Stimulated activated CD4-positive, alpha-beta T cell treated with anti-CD3 and anti-CD28 coated beads, Interleukin-2, amount 100 ng/mL, for 48 hours (primary cell): ENCODE measurements at regions not wholly inside any gene's neighbourhood (a gene's known extent, or its start where the extent isn't known, plus 50 kb on each side); places are given as distances from the start of the nearest gene placed in this dataset.
A peak's percentile ranks its signal among the peaks of the same experiment; 100 is the strongest.

Source experiments
- DNase-seq, 2 donors: peaks; one replicate each; pipeline ENCODE4 v3.0.0-alpha.2; 2020

GRCh38 chr12:90102957-90103652 lies 394.5 kb upstream of the ATP2B1 start:
- peak in 1 of 2 donors; percentile 4 for DNase-seq

DNA sequence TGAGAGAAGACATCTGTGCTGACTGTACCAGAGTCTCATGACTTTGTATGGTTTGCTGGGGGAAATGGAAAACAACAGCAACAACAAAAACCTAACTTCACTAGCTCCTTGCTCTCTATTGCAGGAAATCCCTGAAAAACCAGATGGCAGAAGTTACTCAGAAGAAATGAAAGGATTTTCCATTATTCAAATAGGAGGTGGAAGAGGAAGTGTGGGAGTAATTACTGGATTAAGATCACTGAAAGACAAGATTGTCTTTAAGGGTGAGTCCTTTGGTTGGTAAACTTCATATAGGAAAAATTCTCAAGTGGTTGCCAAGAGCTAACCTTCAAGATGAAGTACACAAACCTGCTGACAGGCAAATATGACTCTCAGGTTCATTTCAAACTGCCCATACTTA lies 391.9 kb upstream of the ATP2B1 start:
- no peak for DNase-seq

DNA sequence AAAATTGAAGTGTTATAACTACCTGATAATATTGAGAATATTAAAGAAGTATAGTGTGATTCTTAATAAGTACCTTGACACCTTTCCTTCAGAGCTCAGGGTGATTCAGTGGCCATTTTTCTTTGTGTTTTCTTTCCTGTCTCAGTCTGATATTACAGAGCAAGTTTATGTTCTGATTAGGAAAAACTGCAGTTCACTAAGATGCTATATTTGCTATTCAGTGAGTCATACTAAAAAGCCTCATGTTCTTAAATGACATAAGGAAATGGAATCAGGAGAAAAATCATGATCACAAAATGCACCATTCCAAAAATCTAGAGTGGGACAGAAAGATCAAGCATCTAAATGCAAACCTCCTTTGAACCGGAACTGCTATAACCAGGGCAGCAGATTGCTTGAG lies 390.6 kb upstream of the ATP2B1 start:
- no peak for DNase-seq

DNA sequence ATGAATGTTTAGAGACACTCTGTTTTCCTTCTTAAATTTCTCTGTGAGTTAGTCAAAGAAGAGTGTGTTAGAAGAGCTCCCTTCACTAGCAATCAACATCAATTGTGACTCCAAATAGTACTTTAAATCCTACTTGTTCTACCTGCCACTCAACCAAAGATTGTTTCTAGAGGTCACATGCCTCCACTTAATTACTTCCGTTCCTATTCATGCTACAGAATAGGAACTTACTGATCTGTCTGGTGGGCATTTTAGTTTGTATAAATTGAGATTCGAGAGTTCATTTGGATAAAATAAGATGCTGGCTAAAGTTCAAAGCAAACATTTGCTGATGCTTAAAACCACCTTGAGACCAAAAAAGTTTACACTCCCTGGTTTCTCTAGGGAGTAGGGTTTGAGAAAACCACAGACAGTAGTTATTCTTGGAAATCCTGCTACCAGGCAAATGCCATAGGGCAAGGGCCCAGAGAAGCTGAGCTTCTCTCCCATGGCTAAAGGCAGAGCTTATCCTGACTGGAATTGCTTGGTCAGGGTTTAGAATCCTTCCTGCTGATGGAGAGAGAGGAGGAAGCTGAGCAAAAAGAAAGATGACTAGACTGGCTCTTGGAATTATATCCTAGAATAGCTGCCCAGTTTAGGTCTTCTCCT lies 389.6 kb upstream of the ATP2B1 start:
- DNase-seq = no peak

GRCh38 chr12:90091809-90092208 lies 383.2 kb upstream of the ATP2B1 start:
- DNase-seq = no peak

GRCh38 chr12:90090929-90091651 lies 382.5 kb upstream of the ATP2B1 start:
- peak in 1 of 2 donors; percentile 5 for DNase-seq

DNA sequence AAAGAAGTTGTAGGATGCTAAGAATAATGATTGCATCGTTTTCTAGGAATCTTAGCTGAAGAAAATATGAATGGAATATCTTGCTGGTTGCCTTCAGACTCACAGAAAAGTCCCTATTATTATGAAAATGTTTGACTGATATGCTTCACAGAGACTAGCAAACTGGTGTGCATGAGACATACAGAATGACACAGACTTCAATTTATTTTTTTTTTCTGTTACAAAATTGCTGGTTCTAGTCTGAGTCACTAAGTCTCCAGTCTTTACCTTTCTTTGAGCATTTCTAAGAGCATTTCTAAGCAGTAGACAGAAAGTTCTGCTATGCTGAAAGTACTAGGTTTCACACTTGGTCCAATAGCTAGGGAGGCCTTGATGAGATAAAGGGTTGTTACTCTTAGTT lies 377.6 kb upstream of the ATP2B1 start:
- DNase-seq = no peak

GRCh38 chr12:90085494-90086274 lies 377.0 kb upstream of the ATP2B1 start:
- DNase-seq = no peak

DNA sequence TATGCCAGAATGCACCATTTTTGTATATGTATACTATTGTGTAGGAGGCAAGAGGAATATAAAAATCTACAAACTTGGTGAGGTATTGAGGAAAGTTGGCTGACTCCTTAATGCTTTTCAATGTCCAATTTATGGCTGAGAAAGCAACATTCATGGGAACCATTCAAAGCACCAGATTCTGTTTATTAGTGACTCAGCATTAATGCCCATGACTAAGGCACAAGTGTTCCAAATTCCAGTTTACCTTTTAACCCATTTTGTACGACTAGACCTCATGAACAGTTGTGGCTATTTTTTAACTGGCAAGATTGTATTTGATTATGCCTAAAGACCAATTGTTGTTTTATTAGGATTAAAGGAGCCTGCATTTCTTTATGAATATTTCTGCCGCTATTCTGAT lies 375.4 kb upstream of the ATP2B1 start:
- no peak for DNase-seq

DNA sequence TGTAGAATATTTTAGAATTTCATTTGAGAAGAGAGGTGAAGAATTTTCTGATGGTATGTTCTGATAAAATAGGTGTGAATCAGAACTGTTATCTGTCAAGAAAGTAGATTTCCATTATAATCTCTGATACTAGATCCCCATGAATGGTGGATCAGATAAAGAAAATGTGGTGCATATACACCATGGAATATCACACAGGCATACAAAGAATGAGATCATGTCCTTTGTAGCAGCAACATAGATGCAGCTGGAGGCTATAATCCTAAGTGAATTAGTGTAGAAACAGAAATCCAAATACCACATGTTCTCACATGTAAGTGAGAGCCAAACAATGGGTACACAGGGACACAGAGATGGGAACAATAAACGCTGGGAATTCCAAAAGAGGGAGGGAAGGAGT lies 372.0 kb upstream of the ATP2B1 start:
- DNase-seq = no peak

GRCh38 chr12:90079529-90080210 lies 371.0 kb upstream of the ATP2B1 start:
- DNase-seq = no peak

- no peak for DNase-seq
Measured at GRCh38 chr12:90078344-90078743, 369.7 kb upstream of the ATP2B1 start.

GRCh38 chr12:90077756-90078155 lies 369.1 kb upstream of the ATP2B1 start:
- no peak for DNase-seq

GRCh38 chr12:90076851-90077319 lies 368.2 kb upstream of the ATP2B1 start:
- no peak for DNase-seq

GRCh38 chr12:90075685-90076084 lies 367.0 kb upstream of the ATP2B1 start:
- DNase-seq = no peak

DNA sequence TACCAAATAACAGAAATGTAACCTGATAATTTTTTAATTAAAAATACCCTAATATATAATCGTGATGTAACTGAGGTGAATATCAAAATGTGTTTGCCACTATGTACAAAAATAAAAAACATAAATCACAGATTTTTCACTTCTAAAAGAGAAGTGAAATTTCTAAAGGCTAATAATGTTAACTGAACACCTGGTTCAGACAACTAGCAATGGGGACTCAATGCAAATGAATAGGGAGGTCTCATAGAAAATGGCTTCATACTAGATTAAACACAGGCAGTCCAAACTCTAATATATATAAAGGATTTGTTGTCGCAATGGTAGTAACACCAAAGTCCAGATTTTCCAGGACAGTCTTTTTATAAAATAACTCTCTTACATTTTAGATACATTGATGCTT lies 365.4 kb upstream of the ATP2B1 start:
- no peak for DNase-seq

DNA sequence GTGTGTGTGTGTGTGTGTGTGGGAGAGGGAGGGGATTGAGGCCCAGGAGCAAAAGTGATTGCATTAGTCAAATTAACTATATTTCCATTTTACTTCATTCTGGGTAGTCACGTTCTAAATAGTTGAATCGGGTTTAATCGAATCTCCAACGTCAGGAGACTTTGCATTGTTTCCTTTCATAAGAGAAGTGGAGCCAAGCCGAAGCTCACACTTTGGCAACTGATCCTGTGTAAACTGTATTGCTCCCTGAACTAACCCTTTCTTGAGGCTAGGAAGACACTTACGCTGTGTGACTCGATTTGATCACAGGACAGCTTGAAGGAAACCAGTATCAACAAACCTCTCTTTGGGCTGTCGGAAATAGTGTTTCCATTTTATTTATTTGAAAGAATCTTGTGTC lies 363.4 kb upstream of the ATP2B1 start:
- no peak for DNase-seq

GRCh38 chr12:90069711-90070110 lies 361.1 kb upstream of the ATP2B1 start:
- DNase-seq = no peak

DNA sequence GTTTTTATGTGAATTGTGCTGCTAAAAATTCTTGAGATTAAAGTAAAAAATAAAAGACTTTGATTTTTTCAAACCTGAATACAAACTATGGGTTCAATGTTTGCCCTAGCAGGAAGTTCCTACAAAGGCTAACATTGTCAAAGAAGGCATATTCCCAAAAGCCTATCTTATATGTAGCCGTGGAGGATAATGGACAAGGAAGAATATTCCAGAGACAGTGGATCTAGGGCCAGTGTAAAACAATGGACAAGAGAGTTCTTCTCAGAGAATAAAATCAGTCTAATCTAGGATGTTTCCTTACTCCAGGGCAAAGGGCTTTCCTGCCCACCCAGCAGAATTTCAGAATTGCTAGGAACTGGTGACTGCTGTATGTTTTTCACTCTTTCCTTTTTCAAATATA lies 359.2 kb upstream of the ATP2B1 start:
- DNase-seq = no peak

DNA sequence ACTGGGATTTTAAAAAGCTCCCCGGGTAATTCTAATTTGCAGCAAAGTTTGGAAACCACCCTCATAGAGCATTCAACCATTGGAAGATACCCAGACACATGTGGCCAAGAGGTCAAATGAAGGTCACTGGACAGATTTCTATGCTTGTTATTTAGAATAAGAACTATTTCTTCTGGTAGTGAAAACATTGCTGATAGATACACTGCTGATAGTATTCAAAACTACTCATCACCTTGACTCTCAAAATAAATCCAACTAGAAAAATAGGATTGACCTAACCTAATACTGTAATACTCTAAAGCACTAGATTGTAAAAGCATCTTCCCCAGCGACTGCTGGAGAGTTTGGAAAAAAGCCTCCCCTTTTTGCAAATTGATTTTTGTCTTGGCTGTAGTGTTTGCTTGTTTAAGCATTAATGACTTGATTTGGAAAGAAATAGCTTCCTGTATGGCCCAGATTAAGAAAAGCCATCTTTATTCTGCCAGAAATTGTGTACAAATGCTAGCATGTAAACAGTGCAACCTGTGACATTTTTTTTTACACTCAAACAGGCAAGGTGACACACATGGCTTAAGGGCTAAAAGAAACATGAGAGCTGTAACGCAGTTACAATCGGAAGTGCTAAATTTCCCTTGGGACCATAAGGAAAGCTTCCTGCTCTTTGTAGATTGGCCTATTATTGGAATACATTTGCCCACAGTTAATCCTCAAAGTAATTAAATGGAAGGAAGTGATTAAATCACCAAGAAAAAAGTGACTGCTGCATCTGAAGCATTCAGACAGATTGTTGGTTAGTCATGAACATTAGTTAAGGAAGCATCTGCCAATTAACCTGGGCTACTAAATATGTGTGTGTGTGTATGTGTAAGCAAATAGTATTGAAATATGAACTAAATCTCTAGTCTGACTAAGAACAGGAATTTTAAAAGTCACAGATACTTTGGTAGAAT lies 356.5 kb upstream of the ATP2B1 start:
- no peak for DNase-seq

- no peak for DNase-seq
Measured at GRCh38 chr12:90062799-90063198, 354.2 kb upstream of the ATP2B1 start.
